IMR-90 (cell line): ENCODE measurements at regions not wholly inside any gene's neighbourhood (a gene's known extent, or its start where the extent isn't known, plus 50 kb on each side); places are given as distances from the start of the nearest gene placed in this dataset.

Source experiments
- ATAC-seq: fragments of 200-7000 bp; cut with Tn5 transposase; 2 replicates; pipeline ENCODE4 v1.9.1; 2020; ENCODE audit warnings: low read depth, mild to moderate bottlenecking, moderate library complexity
- BruUV-seq: library from RNA; stranded (reverse); fragments of 400-500 nt; replicated peaks from 2 replicates; lab custom pipeline; 2021; lab: Mats Ljungman, UMichigan
- CTCF ChIA-PET: fragments of 300-600 bp; formaldehyde crosslinking; extraction: SDS; loops from one replicate; lab custom pipeline; 2021; ENCODE audit warnings: antibody characterized with exemption; lab: Yijun Ruan, JAX
- POLR2A ChIA-PET: fragments of 300-600 bp; sonication (Branson Sonifier 250); formaldehyde crosslinking; loops from one replicate; lab custom pipeline; 2022; ENCODE audit warnings: antibody characterized with exemption; ENCODE audit not compliant: unreplicated experiment; lab: Charles Lee
- DNase-seq: peaks from one replicate; pipeline ENCODE4 v3.0.0; 2013
- H2AFZ ChIP-seq: replicated peaks from 2 replicates; pipeline ENCODE3; 2013; ENCODE audit warnings: low read length, mild to moderate bottlenecking; ENCODE audit not compliant: poor library complexity
- H2AK5ac ChIP-seq: 2 replicates; pipeline ENCODE4 v1.6.1; 2013; ENCODE audit warnings: low read depth, low read length, inconsistent platforms
- H2AK9ac ChIP-seq: replicated peaks from 2 replicates; pipeline ENCODE3; 2013; ENCODE audit warnings: mild to moderate bottlenecking, low read depth, low read length, moderate library complexity; ENCODE audit not compliant: poor library complexity
- H2BK120ac ChIP-seq: 2 replicates; pipeline ENCODE4 v1.6.1; 2013; ENCODE audit warnings: low read depth, low read length, inconsistent platforms
- H2BK15ac ChIP-seq: 3 replicates; pipeline ENCODE4 v1.6.1; 2013; ENCODE audit warnings: low read depth, low read length, inconsistent platforms
- H2BK20ac ChIP-seq: 2 replicates; pipeline ENCODE4 v1.6.1; 2013; ENCODE audit warnings: low read depth, mild to moderate bottlenecking, inconsistent platforms, low read length, moderate library complexity
- H2BK5ac ChIP-seq: 2 replicates; pipeline ENCODE4 v1.6.1; 2013; ENCODE audit warnings: mild to moderate bottlenecking, low read depth, low read length, inconsistent platforms; ENCODE audit not compliant: poor library complexity, severe bottlenecking
- H3K14ac ChIP-seq: replicated peaks from 2 replicates; pipeline ENCODE4 v1.6.1; 2013; ENCODE audit warnings: low read depth, low read length, inconsistent platforms
- H3K18ac ChIP-seq: 2 replicates; pipeline ENCODE4 v1.6.1; 2013; ENCODE audit warnings: low read depth, low read length, control low read depth
- H3K23ac ChIP-seq: 2 replicates; pipeline ENCODE4 v1.6.1; 2013; ENCODE audit warnings: low read depth, low read length, inconsistent platforms
- H3K27ac ChIP-seq: 2 replicates; pipeline ENCODE4 v1.5.1; 2013; ENCODE audit warnings: mild to moderate bottlenecking, control low read depth, low read length; ENCODE audit not compliant: insufficient read depth
- H3K27me3 ChIP-seq: 2 replicates; pipeline ENCODE4 v1.6.1; 2013; ENCODE audit warnings: low read length; ENCODE audit not compliant: control insufficient read depth, insufficient read depth
- H3K36me3 ChIP-seq: 2 replicates; pipeline ENCODE4 v1.6.1; 2013; ENCODE audit warnings: low read length, mixed read lengths; ENCODE audit not compliant: control insufficient read depth, insufficient read depth
- H3K4ac ChIP-seq: 2 replicates; pipeline ENCODE4 v1.6.1; 2013; ENCODE audit warnings: low read depth, low read length, inconsistent platforms
- H3K4me1 ChIP-seq: 2 replicates; pipeline ENCODE4 v1.6.1; 2013; ENCODE audit warnings: low read length, mixed read lengths; ENCODE audit not compliant: control insufficient read depth, insufficient read depth
- H3K4me2 ChIP-seq: 2 replicates; pipeline ENCODE4 v1.6.1; 2013; ENCODE audit warnings: low read depth, mild to moderate bottlenecking, control low read depth, low read length, moderate library complexity
- H3K4me3 ChIP-seq: 2 replicates; pipeline ENCODE4 v1.5.1; 2013; ENCODE audit warnings: low read depth, mild to moderate bottlenecking, control low read depth, low read length, moderate library complexity; ENCODE audit not compliant: insufficient read depth
- H3K56ac ChIP-seq: 2 replicates; pipeline ENCODE4 v1.6.1; 2013; ENCODE audit warnings: low read length, inconsistent platforms; ENCODE audit not compliant: insufficient read depth; ENCODE audit errors: extremely low read depth
- H3K79me1 ChIP-seq, 2 experiments: 2 replicates each; pipeline ENCODE4 v1.6.1; 2013; ENCODE audit warnings: low read length in 2 of 2, inconsistent platforms in 1 of 2, low read depth in 1 of 2
- H3K9ac ChIP-seq: 2 replicates; pipeline ENCODE4 v1.6.1; 2013; ENCODE audit warnings: low read depth, low read length, control low read depth
- H3K9me1 ChIP-seq: 2 replicates; pipeline ENCODE4 v1.6.1; 2013; ENCODE audit warnings: low read length, inconsistent platforms; ENCODE audit not compliant: insufficient read depth
- H3K9me3 ChIP-seq: 2 replicates; pipeline ENCODE4 v1.6.1; 2013; ENCODE audit warnings: low read length; ENCODE audit not compliant: control insufficient read depth, insufficient read depth
- H4K20me1 ChIP-seq: 2 replicates; pipeline ENCODE4 v1.6.1; 2013; ENCODE audit warnings: low read length, inconsistent platforms; ENCODE audit not compliant: insufficient read depth
- H4K5ac ChIP-seq: 2 replicates; pipeline ENCODE4 v1.6.1; 2013; ENCODE audit warnings: mild to moderate bottlenecking, low read depth, low read length, control low read depth
- H4K8ac ChIP-seq, 2 experiments: 2 replicates each; pipeline ENCODE4 v1.6.1; 2013; ENCODE audit warnings: low read depth in 2 of 2, low read length in 2 of 2, control low read depth in 1 of 2, inconsistent platforms in 1 of 2
- H4K91ac ChIP-seq: 2 replicates; pipeline ENCODE4 v1.6.1; 2013; ENCODE audit warnings: low read depth, low read length, inconsistent platforms; ENCODE audit not compliant: insufficient read depth
- CEBPB ChIP-seq: IDR thresholded peaks from 2 replicates; pipeline ENCODE4 v1.6.1; 2012; ENCODE audit warnings: low read depth, low read length, improper control_type of control experiment
- CHD1 ChIP-seq: IDR thresholded peaks from 2 replicates; pipeline ENCODE4 v1.6.1; 2012; ENCODE audit warnings: low read depth, low read length, improper control_type of control experiment
- CTCF ChIP-seq: conservative IDR thresholded peaks from 2 replicates; pipeline ENCODE4 v1.5.1; 2012; ENCODE audit warnings: mild to moderate bottlenecking, low read depth, low read length, improper control_type of control experiment
- ELK1 ChIP-seq: fragments of 150-350 bp; IDR thresholded peaks from 2 replicates; pipeline ENCODE4 v1.6.1; 2016; ENCODE audit warnings: low read depth, mild to moderate bottlenecking, low read length, moderate library complexity, borderline replicate concordance
- FOS ChIP-seq: fragments of 150-350 bp; IDR thresholded peaks from 2 replicates; pipeline ENCODE4 v1.6.1; 2016; ENCODE audit warnings: low read depth, low read length
- MAFK ChIP-seq: IDR thresholded peaks from 2 replicates; pipeline ENCODE4 v1.6.1; 2012; ENCODE audit warnings: low read depth, low read length, improper control_type of control experiment
- MAZ ChIP-seq: IDR thresholded peaks from 2 replicates; pipeline ENCODE4 v1.6.1; 2012; ENCODE audit warnings: low read depth, mild to moderate bottlenecking, low read length, improper control_type of control experiment, moderate library complexity, borderline replicate concordance
- MXI1 ChIP-seq: IDR thresholded peaks from 2 replicates; pipeline ENCODE4 v1.6.1; 2012; ENCODE audit warnings: low read depth, mild to moderate bottlenecking, low read length, moderate library complexity, borderline replicate concordance
- POLR2A ChIP-seq: IDR thresholded peaks from 2 replicates; pipeline ENCODE4 v1.6.1; 2012; ENCODE audit warnings: mild to moderate bottlenecking, low read depth, low read length
- RAD21 ChIP-seq: IDR thresholded peaks from 2 replicates; pipeline ENCODE4 v1.6.1; 2012; ENCODE audit warnings: low read length, improper control_type of control experiment
- RCOR1 ChIP-seq: IDR thresholded peaks from 2 replicates; pipeline ENCODE4 v1.6.1; 2012; ENCODE audit warnings: mild to moderate bottlenecking, low read length, improper control_type of control experiment; ENCODE audit not compliant: insufficient replicate concordance
- RFX5 ChIP-seq: IDR thresholded peaks from 2 replicates; pipeline ENCODE4 v1.8.0; 2012; ENCODE audit warnings: low read depth, mild to moderate bottlenecking, low read length, moderate library complexity
- SMC3 ChIP-seq: fragments of 150-350 bp; IDR thresholded peaks from 2 replicates; pipeline ENCODE4 v1.6.1; 2016; ENCODE audit warnings: low read depth, mild to moderate bottlenecking, antibody characterized with exemption, low read length, moderate library complexity
- USF2 ChIP-seq: fragments of 150-350 bp; IDR thresholded peaks from 2 replicates; pipeline ENCODE4 v1.6.1; 2017; ENCODE audit warnings: mild to moderate bottlenecking, antibody characterized with exemption, low read length, low read depth
- WGBS, 2 experiments: methylation state at CpG; one replicate each; pipeline versions ENCODE4 v1.1.5 to v1.1.7; 2013; ENCODE audit warnings: missing lambda C conversion rate in 2 of 2; ENCODE audit not compliant: insufficient read length in 1 of 2; ENCODE audit errors: extremely low coverage in 2 of 2; 5-methylcytosine and 5-hydroxymethylcytosine counted together
- dilution Hi-C: fragments of 300-500 bp; cut with HindIII; formaldehyde crosslinking; loops from one replicate; pipeline ENCODE4 v1.14.3; 2018; ENCODE audit warnings: low sequenced_read_pairs; ENCODE audit not compliant: unreplicated experiment
- in situ Hi-C: fragments of 300-500 bp; cut with MboI; formaldehyde crosslinking; loops from 3 replicates; pipeline ENCODE4 v1.14.3; 2019; ENCODE audit warnings: low sequenced_read_pairs, inconsistent platforms, mixed read lengths
- intact Hi-C: fragments of 100-400 bp; cut with micrococcal nuclease; formaldehyde crosslinking; loops from 2 replicates; pipeline ENCODE4 v1.10.0; 2022

GRCh38 chr2:49260979-49261538 lies 106.7 kb upstream of the FSHR start:
- no TSS peak for BruUV-seq
- Histone ChIP-seq H3K79me1 (no peaks in the 10 kb centered on the region), H2AFZ (no peak overlapping the region), H3K23ac (no peak overlapping the region), H3K4ac (no peak overlapping the region), H4K8ac (no peak overlapping the region), H4K91ac (no peak overlapping the region), H3K36me3 (no peaks in the 10 kb centered on the region), H4K20me1 (no peaks in the 10 kb centered on the region), H4K5ac (no peak overlapping the region), H3K4me1 (no peaks in the 10 kb centered on the region), H3K27ac (no peak overlapping the region), H3K9me3 (no peaks in the 10 kb centered on the region; the same call in 1 of the 2 replicates), H2BK5ac (no peak overlapping the region), H3K4me3 (no peak overlapping the region), H2BK20ac (no peak overlapping the region), H3K56ac (no peak overlapping the region), H2AK9ac (no peak overlapping the region), H2AK5ac (no peak overlapping the region), H2BK15ac (no peak overlapping the region), H3K9ac (no peak overlapping the region), H3K4me2 (no peak overlapping the region), H3K14ac (no peak overlapping the region), H3K9me1 (no peaks in the 10 kb centered on the region), H3K27me3 (no peaks in the 10 kb centered on the region), H2BK120ac (no peak overlapping the region), H3K18ac (no peak overlapping the region)
- in situ Hi-C loops (no loop called here), dilution Hi-C loops (no loop called here), intact Hi-C loops (no loop called here)
- POLR2A ChIA-PET = no interaction called here
- no CpG with 5 or more reads among the region's 6 CpGs for WGBS, 2 experiments
- ATAC-seq = no peak
- no peak for DNase-seq
- CTCF ChIA-PET = no interaction called here
- TF ChIP-seq SMC3 (no peak), MAFK (no peak), RFX5 (no peak), RAD21 (no peak), CTCF (no peak), POLR2A (no peak), CEBPB (no peak), ELK1 (no peak), FOS (no peak), USF2 (no peak), MXI1 (no peak), CHD1 (no peak), RCOR1 (no peak), MAZ (no peak)
